GM18867 (cell line): ENCODE measurements at regions not wholly inside any gene's neighbourhood (a gene's known extent, or its start where the extent isn't known, plus 50 kb on each side); places are given as distances from the start of the nearest gene placed in this dataset.
"Not testable (repeated sequence)": the region's sequence is repeated elsewhere in the genome, so short reads cannot be mapped to it uniquely, and the experiment has no call there.

ENCODE experiments used
- ATAC-seq: cut with Tn5 transposase; IDR thresholded peaks from one replicate; pipeline ENCODE4 v1.9.1; 2021; ENCODE audit warnings: mild to moderate bottlenecking, moderate library complexity; ENCODE audit not compliant: unreplicated experiment

DNA sequence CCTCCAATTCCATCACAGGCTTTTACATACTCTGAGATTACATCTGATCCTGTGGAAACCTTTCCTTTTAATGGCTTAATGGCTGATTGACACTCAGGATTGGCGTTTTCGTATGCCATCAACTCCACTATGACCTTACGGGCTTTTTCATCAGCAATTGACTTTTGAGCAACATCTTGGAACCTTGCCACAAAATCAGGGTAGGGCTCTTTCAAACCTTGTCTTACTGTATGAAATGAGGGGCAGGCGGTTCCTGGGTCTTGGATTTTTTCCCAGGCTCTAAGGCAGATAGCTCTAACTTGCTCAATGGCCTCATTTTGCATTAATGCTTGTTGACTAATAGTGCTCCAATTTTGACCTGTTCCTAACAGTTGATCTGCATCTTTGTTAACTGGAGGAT is 250.9 kb upstream of the PRKCQ start:
- ATAC-seq: not testable (repeated sequence)

DNA sequence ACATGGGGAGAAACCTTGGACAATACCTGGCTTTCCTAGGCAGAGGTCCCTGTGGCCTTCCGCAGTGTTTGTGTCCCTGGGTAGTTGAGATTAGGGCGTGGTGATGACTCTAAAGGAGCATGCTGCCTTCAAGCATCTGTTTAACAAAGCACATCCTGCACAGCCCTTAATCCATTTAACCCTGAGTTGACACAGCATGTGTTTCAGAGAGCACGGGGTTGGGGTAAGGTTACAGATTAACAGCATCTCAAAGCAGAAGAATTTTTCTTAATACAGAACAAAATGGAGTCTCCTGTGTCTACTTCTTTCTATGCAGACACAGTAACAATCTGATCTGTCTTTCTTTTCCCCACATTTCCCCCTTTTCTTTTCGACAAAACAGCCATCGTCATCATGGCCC is 244.7 kb upstream of the PRKCQ start:
- not testable (repeated sequence) for ATAC-seq

DNA sequence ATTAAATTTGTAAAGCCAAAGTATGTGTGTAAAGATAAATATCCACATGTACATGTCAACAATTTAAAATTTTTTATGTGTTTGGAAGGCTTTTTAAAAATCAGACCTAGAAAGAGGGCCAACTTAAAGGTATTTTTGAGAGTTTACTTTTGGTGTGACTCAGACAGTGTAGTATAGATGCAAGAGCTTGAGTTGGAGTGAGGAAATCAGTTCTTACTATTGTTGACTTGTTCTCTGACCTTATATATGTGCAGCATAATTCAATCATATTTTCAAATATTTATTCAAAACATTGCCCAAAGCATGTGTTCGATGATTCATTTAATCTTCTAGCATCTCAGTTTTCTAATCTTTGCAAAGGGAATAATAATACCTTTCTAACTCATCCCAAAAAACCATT is 243.7 kb upstream of the PRKCQ start:
- ATAC-seq: no peak

DNA sequence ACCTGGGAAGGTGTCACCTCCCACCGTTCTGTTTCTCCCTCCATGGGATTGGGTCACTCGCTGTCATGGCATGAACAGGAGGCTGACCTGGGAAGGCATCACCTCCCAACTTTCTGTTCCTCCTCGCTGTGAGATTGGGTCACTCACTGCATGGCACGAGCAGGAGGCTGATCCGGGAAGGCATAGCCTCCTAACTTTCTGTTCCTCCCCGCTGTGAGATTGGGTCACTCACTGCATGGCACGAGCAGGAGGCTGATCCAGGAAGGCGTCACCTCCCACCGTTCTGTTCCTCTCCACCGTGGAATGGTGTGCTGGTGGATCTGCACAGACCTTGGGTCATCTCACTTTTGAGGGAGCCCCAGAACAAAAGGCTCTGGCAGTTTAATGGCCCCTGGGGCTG is 239.2 kb upstream of the PRKCQ start:
- no peak for ATAC-seq

DNA sequence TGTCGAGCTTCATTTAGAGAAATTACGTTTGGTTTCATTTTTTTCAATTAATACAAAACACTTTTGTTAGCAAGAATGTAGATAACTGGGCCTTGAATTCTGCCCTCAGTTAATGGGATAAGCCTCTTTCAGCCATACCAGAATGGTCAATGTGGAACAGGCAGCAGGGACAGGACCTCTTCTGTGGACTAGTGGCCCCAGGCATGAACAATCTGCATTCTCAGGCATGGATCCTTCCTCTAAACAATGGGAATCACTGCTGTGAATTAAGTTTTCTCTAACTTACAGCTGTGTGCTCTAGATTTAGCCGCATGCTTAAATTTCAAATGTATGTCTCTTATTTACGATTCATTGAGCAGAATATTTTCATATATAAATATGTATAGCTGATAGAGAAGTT is 237.7 kb upstream of the PRKCQ start:
- ATAC-seq: no peak

DNA sequence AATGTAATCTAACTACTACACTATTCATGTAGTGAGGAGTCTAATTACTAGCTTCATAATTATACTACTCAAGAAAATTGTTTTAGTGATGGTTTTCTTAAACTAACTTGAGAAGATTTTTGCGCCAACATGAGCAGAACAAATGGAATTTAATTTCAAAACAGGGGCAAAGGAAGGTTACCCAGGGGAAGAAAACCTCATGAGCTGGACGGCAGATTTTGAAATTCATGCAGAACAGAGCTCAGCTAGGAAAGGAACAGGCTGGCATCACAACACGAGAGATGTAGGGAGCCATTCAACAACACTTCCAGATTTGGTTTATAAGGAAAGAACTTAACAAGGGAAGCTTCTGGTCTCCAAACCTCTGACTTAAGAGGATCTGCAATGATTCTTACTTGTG is 235.3 kb upstream of the PRKCQ start:
- no peak for ATAC-seq

DNA sequence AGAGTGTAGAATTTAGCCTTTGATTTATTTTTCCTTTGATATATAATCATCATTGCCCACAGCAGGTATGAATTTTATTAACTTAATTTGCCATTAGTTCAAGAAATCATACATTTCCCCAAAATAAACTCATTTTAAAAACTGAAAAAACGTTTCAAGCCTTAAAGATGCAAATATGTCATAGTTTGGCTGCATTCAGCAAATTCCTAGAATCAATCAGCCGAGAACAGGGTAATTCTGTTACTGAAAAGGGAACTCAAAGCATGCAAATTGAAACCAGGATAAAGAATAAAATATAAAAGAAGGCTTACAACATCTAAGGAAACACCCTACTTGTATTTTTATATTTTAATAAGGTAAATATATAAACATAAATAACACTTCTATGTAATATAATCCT is 233.8 kb upstream of the PRKCQ start:
- no peak for ATAC-seq

DNA sequence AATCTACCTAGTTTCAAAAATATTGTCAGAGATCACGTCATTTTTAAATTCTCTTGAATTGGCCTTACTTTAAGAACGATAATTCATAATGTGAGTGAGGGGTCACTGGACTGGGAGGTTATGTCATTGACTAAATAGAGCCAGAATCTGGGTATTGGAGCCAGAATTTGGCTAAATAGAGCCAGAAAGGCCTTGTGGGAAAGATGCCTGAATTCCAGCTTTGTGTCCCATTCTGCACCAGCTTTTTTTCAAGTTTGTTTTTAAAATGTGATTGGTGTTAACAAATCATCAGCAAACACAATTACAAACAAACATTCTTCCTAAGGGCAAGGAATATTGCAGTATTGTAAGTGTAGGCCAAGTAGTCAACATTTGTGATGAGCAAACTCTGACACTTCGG is 233.2 kb upstream of the PRKCQ start:
- ATAC-seq: no peak

DNA sequence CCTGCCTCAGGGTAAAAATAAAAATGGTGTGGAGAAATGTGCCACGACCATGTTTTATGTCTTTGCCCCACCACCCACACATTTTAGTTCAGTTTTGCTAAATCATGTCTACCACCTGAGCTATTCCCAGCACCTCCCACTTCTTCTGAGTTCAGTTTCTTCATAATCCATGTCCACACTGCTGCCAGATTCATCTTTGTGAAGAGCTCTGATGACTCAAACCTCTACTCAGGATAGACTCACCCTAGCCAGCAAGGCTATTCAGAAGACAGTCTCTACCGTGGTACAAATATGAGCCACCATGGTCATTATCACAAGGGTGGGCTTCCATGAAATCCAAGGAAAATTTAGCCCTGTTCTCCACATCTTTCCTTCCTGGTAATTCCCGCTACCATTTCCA is 231.1 kb upstream of the PRKCQ start:
- ATAC-seq: no peak

DNA sequence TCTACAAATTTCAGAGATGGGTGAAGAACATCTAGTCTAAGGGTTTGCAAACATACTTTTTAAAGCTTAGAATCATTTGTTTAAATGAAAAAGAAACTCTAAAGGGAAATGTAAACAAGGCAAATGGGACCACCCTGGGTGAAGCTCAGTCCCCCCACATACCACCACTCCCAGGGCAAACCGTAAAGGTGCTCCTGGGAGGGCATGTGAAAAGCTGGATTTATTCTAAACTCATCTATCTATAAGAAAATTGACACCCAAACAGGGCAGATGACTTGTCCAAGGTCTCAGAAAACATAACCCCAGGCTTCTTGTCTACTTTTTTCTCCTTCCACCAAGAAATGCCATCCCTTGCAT is 223.3 kb upstream of the PRKCQ start:
- no peak for ATAC-seq

DNA sequence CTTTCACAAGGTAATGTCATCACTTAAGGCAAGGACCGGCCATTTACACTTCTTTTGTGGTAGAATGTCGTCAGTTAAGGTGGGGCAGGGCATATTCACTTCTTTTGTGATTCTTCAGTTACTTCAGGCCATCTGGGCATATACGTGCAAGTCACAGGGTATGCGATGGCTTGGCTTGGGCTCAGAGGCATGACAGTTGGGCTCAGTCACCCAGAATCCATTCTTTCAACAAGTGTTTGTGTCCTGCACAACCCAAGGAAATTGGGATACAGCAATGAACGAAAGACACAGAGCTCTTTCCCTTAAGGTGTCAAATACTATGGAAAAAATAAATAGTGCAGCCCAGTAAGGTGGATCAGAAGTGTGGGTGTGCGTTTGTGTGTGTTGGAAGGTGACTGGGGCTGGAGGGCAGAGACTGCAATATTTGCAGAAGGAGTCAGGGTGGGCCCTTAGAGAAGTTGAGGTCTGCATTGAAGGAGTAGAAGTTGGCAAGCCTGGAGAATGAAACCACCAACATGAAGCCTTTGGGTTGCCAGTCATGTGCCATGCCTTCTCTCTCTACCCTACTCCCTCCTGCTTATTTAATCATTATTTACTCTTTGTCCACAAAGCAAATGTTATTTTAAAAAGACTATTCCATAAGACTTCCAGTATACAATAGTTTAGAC is 222.8 kb upstream of the PRKCQ start:
- no peak for ATAC-seq

DNA sequence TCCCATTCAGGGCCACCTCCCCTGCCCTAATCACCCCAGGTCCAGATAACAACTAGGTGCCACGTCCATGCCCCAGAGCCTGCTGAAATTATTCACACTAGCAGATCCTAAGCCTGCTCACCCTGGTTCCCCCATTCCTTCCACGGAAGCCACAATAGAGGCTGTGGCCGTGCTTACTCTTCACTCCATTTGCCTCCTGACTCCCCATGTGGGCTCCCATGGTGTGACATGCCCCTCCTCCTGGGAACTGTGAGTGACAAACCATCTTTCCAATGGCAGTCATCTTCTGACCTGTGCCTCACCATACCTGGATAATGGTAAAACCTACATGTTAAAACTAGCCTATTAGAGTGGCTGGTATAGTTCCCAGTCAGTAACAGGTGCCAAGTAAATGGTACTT is 216.2 kb upstream of the PRKCQ start:
- no peak for ATAC-seq

DNA sequence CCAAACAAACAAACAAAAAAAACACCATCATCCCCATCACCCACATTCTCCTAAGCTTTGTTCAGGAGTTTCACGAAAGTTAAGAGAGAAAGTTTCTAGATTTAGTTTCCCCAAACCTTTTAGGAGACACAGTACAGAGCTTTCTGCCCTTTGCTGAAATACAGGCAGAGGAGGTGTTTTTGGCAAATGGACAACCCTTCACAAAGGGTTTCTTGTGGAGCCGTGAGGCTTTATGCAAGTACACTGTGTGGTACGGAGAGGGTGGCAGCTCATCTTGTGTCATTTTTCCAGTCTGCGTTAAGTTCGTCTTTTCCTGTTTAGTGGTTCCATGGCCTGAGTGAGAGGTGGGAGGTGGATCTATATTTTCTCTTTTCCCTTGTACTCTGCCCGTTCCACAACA is 215.5 kb upstream of the PRKCQ start:
- ATAC-seq: no peak

DNA sequence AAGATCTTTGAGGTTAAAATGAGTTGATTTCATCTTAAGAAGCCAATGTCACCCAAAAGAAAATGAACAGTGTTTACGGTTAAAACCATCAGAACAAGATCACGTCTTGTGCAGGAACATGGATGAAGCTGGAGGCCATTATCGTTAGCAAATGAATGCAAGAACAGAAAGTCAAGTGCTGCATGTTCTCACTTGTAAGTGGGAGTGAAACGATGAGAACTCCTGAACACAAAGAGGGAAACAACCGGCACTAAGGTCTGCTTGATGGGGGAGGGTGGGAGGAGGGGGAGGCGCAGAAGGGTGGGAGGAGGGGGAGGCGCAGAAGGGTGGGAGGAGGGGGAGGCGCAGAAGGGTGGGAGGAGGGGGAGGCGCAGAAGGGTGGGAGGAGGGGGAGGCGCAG is 214.8 kb upstream of the PRKCQ start:
- ATAC-seq: not testable (repeated sequence)

DNA sequence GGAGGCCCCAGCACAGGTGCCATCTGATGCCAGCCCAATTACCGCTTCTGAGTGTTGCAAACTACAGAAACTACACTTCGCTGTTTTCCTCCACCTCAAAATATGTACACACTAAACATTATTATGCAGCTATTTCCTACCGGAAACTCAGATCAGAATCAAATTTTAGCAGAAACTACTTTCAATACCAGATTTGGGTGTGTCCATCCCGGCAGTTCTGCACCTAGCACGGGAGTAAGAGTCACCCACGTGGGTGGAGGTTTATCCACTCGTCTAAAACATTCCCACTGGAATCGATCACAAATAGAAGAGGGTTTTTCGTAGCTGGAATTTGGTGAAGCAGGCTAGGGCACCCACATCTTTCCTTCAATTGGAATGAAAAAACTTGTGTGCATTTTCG is 214.4 kb upstream of the PRKCQ start:
- no peak for ATAC-seq

DNA sequence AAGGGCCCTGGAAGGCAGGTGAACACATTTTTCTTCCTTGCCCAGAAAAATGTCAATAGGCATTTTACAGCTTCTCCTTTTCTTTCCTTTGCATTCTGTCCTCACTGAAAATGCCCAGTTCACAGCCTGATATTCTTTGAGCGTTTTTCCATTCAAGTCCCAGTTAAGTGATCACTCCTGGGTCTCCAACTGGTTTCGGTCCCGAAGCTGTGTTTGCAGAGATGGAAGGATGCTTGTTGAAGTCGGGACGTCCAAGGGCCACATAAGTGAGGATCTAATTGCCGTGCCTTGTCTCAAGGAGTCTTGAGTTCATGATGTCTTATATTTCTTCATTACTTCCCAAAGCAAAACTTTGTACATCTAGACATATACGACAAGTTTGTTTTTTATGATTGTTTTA is 208.7 kb upstream of the PRKCQ start:
- no peak for ATAC-seq

DNA sequence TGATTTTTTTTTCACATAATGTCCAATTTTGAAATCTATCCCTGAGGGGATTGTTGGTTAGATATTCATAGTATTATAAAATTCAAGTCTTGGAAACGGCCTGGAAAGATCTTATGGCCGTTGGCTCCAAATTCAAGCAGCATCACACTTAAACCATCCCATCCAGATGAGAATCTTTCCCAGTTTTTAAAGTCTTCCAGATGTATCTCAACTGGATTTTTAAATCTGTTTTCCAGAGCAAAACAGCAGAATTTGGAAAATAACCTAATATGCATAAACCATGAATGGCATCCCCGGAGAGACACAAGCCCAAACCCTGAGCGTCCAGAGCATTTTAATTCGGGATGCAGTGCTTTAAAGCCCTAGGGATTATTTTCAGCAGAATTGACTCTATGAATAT is 208.2 kb upstream of the PRKCQ start:
- ATAC-seq: no peak

DNA sequence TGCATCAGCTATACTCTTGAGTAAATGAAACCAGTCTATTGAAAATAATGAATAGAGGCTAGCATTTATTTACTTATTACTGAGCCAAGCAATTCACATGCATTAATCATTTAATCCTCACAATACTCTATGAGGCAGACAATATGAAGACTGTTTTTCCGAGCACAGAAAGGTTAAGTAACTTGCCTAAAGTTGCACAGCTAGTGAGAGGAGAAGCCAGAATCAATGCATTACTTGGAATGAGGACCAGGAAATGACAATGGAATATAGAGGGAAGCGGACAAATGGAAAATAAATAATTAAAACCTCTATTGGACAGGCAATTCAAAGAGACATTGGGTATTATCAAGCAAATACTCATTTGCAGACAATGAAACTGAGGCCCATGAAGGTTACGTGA is 207.6 kb upstream of the PRKCQ start:
- no peak for ATAC-seq

DNA sequence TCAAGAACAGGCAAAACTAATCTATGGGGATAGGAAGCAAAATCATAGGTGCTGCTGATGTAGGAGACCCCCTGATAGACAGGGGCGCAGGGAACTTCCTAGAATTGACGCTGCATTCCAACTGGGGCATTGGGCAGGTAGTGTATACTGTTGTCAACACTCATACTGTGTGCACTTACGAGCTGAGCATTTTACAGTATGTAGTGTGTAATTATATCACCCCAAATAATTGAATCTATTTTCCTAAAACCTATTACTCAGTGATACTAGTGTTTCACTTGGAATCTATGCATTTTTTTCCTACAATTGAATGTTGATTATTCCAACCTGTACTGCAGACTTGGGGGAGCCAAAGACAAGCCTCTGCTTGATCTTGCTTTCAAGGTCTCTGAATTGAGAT is 207.0 kb upstream of the PRKCQ start:
- no peak for ATAC-seq

DNA sequence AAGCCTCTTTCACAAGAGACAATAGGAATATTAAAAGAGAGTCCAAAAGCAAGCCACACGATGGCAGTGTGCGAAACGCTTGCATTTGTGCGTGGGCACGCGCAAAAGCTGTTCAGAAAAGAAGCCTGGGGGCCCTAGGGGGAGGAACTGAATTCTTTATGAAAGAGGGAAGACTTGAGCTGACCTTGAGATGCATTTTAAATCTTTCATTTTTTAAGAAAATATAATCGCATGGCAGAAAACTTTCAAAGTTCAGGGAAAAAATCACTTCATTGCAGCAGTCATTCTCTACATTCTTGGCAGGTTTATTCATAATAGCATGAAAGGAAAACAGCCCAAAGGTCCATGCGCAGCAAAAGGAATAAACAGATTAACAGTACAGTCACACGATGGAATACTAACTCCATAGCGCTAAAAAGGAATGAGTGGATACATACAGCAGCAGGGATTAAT is 206.5 kb upstream of the PRKCQ start:
- no peak for ATAC-seq

DNA sequence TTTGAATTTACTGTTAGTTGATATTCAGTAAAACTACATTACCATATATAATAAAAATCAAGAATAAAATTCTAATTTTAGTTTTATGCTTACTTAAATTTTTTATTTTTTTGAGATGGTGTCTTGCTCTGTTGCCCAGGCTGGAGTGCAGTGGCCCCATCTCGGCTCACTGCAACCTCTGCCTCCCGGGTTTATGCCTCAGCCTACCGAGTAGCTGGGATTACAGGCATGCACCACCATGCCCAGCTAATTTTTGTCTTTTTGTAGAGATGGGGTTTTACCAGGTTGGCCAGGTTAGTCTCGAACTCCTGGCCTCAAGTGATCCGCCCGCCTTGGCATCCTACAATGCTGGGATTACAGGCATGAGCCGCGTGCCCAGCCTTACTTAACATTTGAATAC is 204.4 kb upstream of the PRKCQ start:
- ATAC-seq: not testable (repeated sequence)

DNA sequence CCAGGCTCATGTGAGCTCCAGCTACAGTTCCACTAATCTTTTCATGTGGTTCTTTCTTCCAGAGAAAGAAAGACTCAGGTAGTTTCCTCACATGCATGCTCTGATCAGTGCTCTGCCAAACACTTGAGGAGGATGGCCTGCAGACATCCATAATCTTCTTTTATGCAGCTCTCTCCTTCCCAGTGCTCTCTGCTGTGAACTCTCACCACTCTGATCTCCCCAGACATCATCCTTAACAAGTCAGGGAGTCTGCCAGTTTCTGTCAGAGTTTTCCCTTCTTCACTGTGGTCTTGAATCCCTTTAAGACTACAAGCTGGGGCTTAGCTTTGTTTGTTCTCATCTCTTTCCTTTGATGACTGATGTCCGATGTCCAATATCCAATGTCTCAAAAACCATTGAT is 203.4 kb upstream of the PRKCQ start:
- no peak for ATAC-seq

DNA sequence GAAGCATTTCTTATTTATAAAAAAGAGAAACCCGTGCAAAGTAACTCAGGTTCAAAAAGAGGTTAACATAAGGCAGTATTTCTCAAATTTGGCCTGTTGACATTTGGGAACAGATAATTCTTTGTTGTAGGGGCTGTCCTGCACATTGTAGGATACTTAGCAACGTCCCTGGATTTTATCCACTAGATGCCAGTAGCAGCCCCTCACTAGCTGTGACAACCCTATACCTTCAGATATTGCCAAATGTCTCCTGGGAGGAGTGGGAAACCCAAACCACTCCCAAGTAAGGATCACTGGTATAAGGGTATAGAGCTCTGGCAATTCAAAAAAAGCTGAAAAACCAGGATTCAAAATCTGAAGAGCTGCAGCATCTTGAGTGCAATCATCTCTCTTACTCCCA is 202.3 kb upstream of the PRKCQ start:
- no peak for ATAC-seq
